Islet precursor cell (in vitro differentiated cells): ENCODE measurements at regions not wholly inside any gene's neighbourhood (a gene's known extent, or its start where the extent isn't known, plus 50 kb on each side); places are given as distances from the start of the nearest gene placed in this dataset.
"Not testable (repeated sequence)": the region's sequence is repeated elsewhere in the genome, so short reads cannot be mapped to it uniquely, and the experiment has no call there.

Experiments
- DNase-seq: peaks from one replicate; pipeline ENCODE4 v3.0.0-alpha.2; 2018

DNA sequence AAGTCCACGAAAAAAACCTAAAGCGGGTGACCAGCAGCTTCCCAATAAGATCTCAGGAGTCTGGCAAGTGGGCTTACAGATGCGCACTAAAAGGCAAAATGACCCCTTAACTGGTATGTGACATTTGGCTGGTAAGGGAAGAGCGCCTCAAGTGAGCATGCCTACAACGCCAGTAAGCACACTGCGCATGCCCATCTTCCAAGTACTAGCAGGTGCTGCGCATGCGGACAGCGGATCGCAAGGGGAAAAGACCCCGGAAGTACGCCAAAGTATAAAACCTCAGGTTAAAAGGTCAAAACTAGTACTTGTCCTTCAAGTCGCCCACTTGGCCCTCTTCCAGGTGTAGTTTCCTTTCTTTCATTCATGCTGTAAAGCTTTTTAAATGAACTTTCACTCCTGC lies 518.5 kb upstream of the MDGA2 start:
- no peak for DNase-seq

DNA sequence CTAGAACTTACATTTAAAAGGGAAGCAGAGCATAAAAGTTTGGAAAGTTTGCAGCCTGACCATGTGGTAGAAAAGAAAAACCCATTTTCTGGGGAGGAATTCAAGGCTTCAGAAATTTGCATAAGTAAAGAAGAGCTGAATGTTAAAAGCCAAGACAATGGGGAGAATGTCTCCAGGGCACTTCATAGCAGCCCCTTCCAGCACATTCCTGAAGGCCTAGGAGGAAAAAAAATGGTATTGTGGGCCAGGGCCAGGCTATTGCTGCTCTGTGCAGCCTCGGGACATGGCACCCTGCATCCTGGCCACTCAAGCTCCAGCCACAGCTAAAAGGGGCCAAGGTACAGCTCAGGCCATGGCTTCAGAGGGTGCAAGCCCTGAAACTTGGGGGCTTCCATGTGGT lies 474.2 kb upstream of the MDGA2 start:
- not testable (repeated sequence) for DNase-seq

DNA sequence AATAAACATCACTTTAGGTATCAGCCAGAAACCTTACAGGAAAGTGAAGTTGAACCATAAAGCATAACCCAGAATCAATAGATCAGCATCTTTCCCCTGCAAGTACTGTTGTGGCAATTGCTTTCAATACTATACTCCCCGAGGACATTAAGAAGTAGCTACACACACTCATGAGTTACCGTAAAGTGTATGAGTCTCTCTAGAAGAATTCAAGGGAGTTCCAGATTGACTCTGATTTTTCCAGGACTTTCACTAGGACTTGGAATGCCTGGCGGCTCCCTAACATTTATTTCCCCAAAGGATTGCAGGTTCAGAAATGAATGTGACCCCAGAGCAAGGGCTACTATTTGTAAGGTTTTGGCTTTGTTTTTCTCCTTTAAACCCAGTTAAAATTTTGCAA lies 465.4 kb upstream of the MDGA2 start:
- DNase-seq = no peak

DNA sequence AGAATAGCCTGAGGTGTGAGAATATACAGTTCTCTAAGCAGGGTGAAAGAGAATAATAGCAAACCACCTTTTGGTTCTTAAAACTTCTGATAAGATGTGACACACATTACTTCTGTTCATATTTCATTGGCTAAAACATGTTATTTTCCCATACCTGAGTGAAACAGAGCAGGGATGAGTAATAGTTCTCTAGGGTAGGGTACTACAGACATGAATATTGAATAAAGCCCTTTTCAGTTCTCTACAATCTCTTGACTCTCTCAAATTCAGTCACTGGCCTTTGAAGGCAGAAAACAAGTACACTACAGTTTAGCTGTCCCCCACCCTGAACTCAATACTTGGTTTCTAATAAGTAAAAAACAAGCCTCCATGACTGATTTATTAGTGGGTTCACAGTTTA lies 454.1 kb upstream of the MDGA2 start:
- DNase-seq = no peak

DNA sequence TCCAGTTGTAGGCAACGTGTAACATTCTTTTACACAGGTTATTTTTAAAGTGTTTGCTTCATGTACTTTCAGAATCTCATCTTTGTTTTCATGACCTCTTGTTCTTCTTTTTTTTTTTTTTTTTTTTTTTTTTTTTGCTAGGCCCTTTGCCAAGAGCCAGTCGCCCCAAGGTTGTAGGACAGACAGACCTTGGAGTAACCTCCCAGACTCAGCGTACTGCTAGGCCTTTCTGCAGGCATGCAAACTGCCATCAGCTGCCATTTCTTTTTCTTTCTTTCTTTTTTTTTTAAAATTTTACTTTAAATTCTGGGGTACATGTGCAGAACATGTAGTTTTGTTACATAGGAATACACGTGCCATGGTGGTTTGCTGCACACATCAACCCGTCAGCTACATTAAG lies 452.3 kb upstream of the MDGA2 start:
- no peak for DNase-seq

DNA sequence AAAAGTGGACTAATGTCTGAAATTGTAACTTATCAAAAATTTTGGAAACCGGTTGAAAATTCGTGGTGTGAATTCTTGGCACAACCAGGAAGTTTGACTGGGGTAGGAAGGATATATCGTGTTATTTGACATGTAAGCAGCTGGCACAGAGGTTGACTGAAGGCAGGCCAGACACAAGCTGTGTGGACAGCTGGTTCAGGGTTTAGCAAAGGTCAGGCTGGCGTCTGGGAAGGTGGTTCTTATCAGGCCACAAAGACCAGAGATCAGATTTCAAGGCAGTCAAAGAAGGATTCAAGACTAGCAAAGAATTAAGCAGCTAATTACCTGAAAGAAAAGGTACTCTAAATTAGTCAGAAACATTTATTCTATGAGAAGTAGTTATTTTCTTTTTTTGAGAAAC lies 450.2 kb upstream of the MDGA2 start:
- peak; percentile 82 for DNase-seq

DNA sequence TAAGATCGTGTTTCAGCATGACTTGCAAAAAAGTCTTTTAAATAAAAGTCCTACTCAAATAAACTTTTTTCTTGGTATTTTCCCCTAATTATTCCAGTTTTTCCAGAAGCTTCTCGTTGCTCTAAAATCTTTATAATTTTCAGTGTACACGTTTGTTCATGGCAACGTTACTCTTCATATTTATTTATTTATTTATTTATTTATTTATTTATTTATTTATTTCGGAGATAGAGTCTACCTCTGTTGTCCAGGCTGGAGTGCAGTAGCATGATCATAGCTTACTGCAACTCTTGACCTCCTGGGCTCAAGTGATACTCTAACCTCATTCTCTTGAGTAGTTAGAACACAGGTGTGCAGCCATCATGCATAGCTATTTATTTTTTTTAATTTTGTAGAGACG lies 438.3 kb upstream of the MDGA2 start:
- no peak for DNase-seq

DNA sequence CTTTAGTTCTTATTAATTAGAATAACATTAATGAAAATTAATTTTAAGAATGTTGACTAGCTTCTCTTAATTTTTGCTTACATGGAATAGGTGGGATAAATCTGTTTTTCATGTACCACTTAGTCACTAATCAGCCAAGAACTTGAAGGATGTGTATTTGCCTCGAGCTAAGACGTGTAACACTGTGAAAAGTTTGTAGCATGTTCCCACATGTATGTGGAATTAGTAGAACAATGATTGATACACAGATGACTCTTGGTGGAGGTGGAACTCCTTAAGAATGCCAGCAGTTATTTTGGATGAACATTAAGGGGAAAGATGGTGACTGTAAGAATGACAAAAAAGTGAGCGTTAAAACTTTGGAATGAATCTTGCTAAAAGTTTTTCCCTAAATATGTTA lies 435.7 kb upstream of the MDGA2 start:
- no peak for DNase-seq

DNA sequence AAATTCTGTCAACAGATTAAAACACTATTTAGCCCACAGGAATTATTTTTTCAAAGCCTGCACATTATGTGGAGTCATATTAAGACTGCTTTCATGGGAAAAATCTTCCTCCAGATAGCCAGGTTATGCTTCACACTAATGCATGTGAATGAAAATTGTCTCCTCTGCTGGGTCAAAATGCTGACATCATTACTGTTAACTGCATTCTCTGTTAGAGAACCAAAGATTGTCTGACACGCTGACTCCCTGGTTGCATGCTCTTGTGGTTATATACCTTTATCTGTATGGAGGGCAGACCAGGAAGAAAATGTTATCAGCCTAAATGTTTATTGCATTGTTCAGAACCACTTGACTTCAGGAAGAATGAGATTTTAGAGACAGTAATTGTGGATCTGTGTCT lies 432.2 kb upstream of the MDGA2 start:
- DNase-seq = no peak

DNA sequence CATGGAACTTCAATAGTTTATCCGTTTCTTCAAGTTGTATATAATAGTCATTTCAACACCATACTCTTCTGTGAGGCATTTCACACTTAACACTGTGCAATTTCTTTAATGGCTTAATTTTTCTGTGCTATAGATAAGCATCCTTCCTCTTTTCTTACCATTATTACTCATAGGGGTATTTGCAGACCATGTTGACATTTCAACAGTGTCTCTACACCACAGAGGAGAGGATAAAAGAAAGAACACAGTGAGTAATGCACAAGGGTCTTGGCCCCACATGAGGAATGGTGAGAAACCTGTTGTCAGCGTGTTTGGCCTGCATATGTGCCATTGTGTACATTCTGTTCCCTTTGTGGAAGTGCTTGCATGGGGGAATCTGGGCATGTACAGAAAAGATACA lies 421.5 kb upstream of the MDGA2 start:
- DNase-seq = no peak

DNA sequence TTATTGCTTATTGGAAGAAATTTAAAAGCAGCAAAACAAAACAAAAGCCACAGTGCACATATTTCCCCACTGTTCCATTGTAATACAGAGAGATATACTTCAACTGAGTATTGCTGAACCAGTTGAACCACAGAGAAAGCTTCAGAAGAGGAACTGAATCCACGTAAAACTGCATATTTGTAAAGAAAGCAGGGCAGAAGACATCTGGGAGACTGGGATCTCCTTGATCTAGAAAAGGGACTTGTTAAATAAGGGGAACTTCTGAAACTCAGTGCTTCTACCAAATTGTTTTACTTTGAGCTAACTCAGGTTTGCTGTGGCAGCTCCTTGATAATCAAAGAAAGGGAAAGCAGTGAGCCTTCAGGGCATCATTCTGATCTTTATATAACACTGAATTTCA lies 411.1 kb upstream of the MDGA2 start:
- no peak for DNase-seq

DNA sequence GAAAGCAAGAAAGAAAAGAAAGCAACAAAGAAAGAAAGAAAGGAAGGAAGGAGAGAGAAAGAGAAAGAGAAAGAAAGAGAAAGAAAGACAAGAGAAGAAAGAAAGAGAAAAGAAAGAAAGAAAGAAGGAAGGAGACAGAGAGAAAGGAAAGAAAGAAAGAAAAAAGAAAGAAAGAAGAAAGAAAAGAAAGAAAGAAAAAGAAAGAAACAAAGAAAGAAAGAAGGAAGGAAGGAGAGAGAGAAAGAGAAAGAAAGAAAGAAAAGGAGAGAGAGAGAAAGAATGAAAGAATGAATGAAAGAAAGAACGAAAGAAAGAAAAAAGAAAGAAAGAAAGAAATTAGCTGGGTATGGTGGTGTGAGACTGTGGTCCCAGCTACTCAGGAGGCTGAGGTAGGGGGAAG lies 400.1 kb upstream of the MDGA2 start:
- DNase-seq = no peak

DNA sequence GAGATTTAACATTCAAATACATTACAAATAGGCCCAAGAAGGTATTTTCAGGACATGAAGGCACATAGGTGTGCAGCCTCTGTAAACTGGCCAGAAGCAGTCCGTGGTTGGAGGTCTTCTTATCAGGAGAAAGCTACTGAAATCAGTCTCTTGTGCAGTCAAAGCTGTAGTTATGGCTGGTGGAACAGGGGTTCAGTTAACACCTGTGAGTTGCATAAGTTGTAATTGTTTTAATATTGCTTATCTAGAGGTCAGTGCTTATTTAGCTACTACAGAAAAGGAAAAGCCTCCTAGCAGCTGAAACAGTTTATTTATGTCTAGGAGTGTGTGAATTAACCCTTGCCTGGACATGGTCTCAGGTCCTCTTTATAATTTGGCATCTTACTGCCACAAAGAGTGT lies 377.6 kb upstream of the MDGA2 start:
- no peak for DNase-seq

DNA sequence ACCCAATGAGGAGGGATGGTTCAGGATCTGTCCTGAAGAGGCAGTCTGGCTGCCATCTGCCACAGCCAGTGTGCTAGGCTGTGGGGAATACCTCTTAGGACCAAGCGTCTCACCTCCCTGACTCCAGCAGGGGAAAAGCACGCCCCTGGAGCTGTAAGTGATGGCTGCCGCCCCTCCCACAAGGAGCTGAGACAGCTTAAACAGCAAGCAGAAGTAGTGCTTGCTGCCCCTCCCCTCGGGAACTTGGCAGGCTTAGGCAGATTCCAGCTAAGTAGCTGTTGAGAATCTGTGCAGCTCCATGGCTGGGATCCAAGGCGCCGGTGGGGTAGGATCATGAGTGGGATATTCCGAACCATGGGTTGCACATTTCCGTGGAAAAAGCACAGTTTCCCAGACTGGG lies 360.4 kb upstream of the MDGA2 start:
- peak; percentile 58 for DNase-seq

DNA sequence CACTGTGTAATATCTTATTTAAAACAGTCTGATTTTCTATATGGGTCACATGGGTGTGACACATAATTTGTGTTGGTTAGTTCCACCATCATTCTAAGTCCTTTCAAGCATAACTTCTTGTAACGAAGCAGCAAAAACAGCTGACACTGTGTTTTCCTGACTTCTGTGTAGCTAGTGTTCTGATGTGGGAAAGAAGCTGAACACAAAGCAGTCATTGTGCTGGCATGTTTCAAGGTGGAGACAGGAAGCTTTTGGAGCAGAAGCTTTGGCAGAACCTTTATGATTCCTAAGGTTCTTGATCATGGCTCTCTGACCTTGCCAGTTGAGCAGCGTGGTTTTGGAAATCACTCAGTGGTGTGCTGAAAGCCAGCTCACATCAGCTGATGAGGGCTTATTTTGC lies 351.7 kb upstream of the MDGA2 start:
- DNase-seq = peak; percentile 57

DNA sequence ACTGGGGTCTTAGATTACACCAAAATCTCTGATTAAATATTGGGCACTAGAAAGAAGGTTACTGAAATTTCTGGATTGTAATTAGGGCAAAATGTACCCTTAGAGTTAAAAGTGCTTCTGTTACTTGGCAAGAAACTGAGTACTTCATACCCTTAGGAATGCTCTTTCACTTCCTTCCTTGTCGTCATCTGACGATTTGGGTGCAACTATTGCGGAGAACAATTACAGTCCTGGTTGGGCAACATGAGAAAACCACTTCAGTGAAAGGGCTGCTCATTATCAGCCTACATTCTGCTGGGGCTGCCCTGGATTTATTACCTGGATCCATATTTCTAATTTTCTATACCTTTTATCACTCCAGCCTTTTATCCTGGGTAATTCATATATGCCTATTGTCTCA lies 348.5 kb upstream of the MDGA2 start:
- DNase-seq = no peak

DNA sequence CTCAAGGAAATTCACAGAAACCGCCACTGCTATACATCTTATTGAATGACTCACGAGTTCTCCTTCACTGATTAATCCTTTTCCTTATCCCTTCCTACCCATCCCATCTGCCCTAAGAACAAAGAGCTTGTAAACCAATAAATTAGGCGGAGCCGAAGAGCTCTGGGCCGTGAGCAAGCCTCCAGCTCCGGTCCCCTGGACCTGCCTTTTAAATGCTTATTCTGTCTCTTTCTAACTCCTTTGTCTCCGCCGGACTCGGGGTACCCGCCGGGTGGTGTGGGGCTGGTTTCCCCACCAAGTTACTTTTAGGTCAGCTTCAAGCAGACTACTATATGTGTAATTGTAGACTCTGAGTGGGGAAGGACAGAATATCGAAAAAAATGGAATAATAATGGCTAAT lies 336.1 kb upstream of the MDGA2 start:
- not testable (repeated sequence) for DNase-seq

DNA sequence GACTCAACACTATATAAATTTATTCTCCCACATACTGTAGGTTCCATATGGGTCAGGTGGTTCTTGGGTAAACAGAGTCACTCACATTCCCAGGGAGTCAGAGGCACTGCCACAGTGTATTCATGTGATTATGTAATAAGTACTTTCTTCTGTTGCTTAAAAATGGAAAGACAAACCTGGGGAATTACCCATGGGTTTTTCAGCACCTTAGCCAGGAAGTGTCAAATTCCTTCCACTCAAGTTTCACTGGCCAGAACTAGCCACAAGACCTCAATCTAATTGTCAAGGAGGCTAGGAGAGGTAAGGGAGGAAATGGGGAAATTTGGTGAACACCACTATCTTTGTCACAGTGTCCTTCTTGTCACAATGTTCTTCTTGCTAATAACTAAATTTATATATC lies 333.2 kb upstream of the MDGA2 start:
- no peak for DNase-seq

DNA sequence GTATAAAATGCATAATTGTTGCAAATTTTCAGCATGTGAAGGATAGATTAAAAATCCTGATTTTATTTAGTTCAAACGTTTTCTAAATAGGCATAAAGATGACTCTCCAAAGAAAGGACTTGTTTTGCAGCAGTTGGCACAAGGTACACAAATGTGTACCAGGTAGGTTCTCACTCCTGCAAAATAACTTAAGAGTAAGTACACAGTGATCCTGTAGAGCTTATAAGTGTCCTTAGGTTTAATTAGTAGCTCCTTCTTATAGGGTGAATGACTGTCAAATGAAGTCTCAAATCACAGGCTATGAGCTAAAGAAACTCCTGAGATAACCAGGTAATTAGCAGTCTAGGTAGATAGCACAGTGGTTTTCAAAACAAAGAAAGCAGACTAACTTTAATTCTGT lies 330.6 kb upstream of the MDGA2 start:
- no peak for DNase-seq

DNA sequence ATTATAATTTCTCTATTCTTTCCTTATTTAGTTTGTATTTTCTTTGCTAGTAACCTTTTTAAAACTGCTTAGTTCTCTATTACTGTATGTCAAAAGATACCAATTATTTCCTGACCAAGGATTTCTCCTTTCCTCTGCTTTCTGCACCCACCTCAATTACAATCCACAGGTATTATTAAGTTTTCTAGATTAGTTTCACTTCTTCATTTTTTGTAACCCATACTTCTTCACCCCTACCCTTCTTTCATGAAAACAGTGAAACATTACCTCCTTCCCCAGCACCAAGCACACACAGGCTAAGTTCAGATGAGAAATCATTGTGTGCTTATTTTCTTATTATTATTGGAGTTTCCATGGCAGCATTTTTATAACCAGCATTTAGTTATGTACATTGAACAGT lies 318.5 kb upstream of the MDGA2 start:
- DNase-seq = no peak

DNA sequence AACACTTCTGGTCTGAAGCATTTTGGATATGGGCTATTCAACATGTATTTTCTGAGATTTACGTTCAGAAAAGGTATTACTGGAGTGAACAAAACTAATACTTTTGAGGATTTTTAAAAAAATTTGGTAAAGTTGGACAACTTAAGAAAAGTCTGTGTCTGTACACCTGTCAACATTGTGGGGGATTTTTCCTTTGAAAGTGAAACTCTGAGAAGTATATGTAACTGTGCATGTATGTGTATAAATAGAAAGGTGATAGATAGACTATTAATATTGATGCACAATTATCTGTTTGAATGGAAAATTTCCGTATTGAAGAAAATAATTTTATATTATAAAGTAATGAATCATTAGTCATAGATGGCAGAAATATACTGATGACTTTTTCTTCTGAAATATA lies 312.8 kb upstream of the MDGA2 start:
- no peak for DNase-seq

DNA sequence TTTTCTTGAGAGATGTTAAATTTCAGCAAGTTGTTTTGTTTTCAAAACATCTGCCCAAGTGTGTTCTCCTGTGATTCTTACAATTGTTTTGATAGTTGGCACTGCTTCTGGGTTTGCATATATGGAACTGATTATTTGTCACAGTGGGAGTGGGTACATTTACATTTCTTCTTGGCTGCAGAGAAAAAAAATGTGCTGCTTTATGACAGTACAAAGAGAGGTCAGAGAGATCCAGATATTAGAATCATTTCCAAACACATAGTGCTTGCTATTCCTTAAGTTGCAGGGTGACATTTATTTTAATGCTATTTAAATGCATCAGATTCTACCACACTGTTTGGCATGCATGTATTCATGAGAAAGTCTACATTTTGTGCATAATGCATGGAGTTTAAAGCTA lies 303.5 kb upstream of the MDGA2 start:
- DNase-seq = no peak

DNA sequence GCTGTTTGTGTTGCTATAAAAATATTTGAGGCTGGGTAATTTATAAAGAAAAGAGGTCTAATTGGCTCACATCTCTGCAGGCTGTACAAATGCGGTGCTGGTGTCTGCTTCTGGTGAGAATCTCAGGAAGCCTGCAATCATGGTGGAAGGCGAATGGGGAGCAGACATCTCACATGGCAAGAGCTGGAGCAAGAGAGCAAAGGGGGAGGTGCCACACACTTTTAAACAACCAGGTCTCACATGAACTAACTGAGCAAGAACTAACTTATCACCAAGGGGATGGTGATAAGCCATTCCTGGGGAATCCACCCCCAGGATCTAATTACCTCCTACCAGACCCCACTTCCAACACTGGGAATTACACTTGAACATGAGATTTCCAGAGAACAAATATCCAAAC lies 300.7 kb upstream of the MDGA2 start:
- DNase-seq = no peak

DNA sequence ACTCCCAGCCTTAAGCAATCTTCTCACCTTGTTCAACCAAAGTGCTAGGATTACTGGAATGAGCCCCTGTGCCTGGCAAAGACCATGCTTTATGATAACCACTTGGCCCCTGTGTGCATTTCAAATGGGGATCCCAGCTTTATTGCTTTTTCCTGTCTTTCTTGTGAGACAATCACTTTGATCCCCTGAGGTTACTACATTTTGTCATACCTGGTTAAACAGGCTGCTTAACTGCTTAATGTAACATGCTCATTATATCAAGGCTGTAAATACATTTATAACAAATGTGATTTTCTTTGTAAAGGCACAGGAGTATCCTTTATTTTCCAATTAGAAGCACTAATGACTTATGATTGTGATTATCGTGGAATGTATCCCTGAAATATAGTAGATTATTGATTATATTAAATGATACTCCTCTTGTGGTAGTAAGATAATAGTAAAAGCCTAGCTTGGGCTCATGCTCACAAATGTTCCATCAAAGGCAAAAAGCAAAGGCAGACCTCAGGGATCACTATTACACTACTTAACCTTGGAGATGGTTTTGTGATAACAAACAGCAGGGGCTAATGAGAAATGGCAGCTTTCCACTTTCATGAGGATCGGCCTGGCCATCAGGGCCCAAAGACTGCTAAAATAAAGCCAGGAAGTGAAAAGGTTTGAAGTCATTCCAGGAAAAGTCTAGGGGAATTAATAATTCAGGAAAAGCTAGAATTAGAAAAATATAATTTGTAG lies 290.8 kb upstream of the MDGA2 start:
- DNase-seq = no peak

DNA sequence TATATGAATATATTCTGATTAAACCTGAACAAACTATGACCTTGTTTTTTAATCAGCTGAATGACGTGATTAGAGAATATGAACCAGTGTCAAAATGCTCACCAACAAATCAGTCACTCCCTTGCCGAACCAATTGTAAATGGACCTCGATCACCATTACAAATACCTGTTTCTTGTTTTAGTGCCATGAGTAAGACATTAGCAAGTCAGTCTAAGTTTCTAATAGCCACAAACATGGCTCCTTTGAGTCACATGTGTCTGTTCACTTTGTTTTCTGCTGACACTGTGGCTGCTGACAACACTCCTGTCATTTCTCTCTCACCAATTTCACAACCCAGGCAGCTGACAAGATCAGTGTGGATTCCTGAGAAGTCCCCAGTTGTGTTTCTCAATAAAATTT lies 286.2 kb upstream of the MDGA2 start:
- DNase-seq = no peak

DNA sequence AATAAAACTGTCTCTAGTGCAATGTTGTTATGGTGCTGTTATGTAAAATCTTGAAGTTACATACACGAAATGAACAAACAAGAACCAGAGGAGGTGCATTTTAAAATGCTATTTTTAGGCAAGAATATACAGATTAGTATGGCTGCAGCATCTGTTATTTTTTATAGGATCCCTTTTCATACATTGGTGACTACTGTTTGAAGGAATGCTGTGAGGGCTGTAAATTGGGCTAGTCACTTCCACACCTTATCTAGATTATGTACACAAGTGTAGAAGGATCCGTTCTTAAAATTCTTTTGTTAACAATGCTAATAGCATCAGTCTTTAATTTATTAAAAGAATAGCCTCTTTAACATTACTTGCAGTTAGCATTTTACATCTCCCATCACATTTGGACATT lies 284.3 kb upstream of the MDGA2 start:
- DNase-seq = no peak
